ENCODE measurements at regions not wholly inside any gene's neighbourhood (a gene's known extent, or its start where the extent isn't known, plus 50 kb on each side); places are given as distances from the start of the nearest gene placed in this dataset.

DNA sequence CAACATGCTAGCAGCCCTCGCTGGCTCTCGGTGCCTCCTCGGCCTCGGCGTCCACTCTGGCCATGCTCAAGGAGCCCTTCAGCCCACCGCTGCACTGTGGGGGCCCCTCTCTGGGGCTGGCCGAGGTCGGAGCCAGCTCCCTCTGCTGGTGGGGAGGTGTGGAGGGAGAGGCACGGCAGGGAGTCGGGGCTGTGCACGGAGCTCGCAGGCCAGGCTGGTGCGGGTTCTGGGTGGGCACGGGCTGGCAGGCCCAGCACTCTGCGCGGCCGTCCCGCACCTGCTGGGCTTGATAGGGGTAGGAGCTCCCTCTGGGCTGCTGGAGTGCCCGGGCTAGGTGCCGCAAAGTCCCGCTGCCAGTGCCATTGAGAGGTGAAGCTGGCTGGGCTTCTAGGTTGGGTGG, 251.0 kb downstream of the SQOR start:
- TF ChIP-seq, protein P1, sequence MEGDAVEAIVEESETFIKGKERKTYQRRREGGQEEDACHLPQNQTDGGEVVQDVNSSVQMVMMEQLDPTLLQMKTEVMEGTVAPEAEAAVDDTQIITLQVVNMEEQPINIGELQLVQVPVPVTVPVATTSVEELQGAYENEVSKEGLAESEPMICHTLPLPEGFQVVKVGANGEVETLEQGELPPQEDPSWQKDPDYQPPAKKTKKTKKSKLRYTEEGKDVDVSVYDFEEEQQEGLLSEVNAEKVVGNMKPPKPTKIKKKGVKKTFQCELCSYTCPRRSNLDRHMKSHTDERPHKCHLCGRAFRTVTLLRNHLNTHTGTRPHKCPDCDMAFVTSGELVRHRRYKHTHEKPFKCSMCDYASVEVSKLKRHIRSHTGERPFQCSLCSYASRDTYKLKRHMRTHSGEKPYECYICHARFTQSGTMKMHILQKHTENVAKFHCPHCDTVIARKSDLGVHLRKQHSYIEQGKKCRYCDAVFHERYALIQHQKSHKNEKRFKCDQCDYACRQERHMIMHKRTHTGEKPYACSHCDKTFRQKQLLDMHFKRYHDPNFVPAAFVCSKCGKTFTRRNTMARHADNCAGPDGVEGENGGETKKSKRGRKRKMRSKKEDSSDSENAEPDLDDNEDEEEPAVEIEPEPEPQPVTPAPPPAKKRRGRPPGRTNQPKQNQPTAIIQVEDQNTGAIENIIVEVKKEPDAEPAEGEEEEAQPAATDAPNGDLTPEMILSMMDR (IDR thresholded peaks at IDR 0.05) = no peak
- TF ChIP-seq POLR2A (IDR thresholded peaks at IDR 0.05) = no peak

Data from esophagus squamous epithelium (tissue), 4 donors.